B cell (primary cell): ENCODE measurements at regions not wholly inside any gene's neighbourhood (a gene's known extent, or its start where the extent isn't known, plus 50 kb on each side); places are given as distances from the start of the nearest gene placed in this dataset.

Experiments used
- EZH2 ChIP-seq: IDR thresholded peaks from 2 replicates; pipeline ENCODE4 v1.6.1; 2012; ENCODE audit warnings: borderline replicate concordance, low read depth, mild to moderate bottlenecking, moderate library complexity, low read length; ENCODE audit not compliant: insufficient read depth, poor library complexity, severe bottlenecking
- TF ChIP-seq, protein P1 (sequence below): fragments of 200-600 bp; IDR thresholded peaks from one replicate; pipeline ENCODE4 v1.8.0; 2022; ENCODE audit warnings: antibody characterized with exemption, mild to moderate bottlenecking

DNA sequence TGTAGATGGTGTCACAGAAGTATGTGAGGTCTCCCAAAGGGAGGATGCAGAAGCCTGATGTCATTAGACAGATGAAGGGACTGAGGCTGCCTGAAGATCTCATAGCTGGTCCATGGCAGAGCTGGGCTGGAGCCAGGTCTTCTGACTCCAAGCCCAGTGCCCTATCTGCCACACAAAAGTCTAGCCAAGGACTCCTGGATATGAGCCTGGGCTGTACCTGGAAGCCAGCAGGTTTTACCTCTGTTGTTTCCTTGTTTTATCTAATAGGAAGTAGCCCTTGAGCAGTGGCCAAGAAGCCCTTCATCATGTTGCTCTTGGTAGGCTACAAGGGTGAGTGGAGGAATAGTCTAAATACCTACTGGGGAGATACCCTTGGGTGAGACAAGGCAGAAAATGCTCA lies 74.4 kb upstream of the SLC44A3 start:
- TF ChIP-seq, protein P1, sequence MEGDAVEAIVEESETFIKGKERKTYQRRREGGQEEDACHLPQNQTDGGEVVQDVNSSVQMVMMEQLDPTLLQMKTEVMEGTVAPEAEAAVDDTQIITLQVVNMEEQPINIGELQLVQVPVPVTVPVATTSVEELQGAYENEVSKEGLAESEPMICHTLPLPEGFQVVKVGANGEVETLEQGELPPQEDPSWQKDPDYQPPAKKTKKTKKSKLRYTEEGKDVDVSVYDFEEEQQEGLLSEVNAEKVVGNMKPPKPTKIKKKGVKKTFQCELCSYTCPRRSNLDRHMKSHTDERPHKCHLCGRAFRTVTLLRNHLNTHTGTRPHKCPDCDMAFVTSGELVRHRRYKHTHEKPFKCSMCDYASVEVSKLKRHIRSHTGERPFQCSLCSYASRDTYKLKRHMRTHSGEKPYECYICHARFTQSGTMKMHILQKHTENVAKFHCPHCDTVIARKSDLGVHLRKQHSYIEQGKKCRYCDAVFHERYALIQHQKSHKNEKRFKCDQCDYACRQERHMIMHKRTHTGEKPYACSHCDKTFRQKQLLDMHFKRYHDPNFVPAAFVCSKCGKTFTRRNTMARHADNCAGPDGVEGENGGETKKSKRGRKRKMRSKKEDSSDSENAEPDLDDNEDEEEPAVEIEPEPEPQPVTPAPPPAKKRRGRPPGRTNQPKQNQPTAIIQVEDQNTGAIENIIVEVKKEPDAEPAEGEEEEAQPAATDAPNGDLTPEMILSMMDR: no peak
- no peak for TF ChIP-seq EZH2
